Germinal center (tissue), 1 donor: ENCODE measurements at regions not wholly inside any gene's neighbourhood (a gene's known extent, or its start where the extent isn't known, plus 50 kb on each side); places are given as distances from the start of the nearest gene placed in this dataset.

Experiments used
- DNase-seq: peaks from one replicate; pipeline ENCODE4 v3.0.0; 2012; ENCODE audit warnings: mixed read lengths, low spot score

- DNase-seq: no peak
Measured at GRCh38 chr13:34002924-34003323, 185.0 kb downstream of the RFC3 start.

- no peak for DNase-seq
Measured at GRCh38 chr13:34003656-34004055, 185.7 kb downstream of the RFC3 start.

GRCh38 chr13:34004676-34005075 is 186.7 kb downstream of the RFC3 start:
- DNase-seq: no peak

GRCh38 chr13:34006011-34006410 is 188.1 kb downstream of the RFC3 start:
- DNase-seq: no peak

- DNase-seq: no peak
Measured at GRCh38 chr13:34011552-34012085, 193.7 kb downstream of the RFC3 start.

GRCh38 chr13:34012382-34012781 is 194.4 kb downstream of the RFC3 start:
- DNase-seq: no peak

- no peak for DNase-seq
Measured at GRCh38 chr13:34013061-34013460, 195.1 kb downstream of the RFC3 start.

- DNase-seq: no peak
Measured at GRCh38 chr13:34017231-34017630, 199.3 kb downstream of the RFC3 start.

GRCh38 chr13:34019870-34020269 is 201.9 kb downstream of the RFC3 start:
- DNase-seq: no peak

GRCh38 chr13:34020388-34020787 is 202.4 kb downstream of the RFC3 start:
- no peak for DNase-seq

GRCh38 chr13:34021619-34022018 is 203.7 kb downstream of the RFC3 start:
- no peak for DNase-seq

GRCh38 chr13:34025746-34026145 is 207.8 kb downstream of the RFC3 start:
- no peak for DNase-seq

GRCh38 chr13:34026308-34026707 is 208.4 kb downstream of the RFC3 start:
- DNase-seq: no peak

GRCh38 chr13:34028496-34029442 is 210.8 kb downstream of the RFC3 start:
- no peak for DNase-seq

- DNase-seq: no peak
Measured at GRCh38 chr13:34030782-34031181, 212.8 kb downstream of the RFC3 start.

- DNase-seq: no peak
Measured at GRCh38 chr13:34031610-34032009, 213.7 kb downstream of the RFC3 start.

- DNase-seq: no peak
Measured at GRCh38 chr13:34034411-34034810, 216.5 kb downstream of the RFC3 start.

GRCh38 chr13:34035178-34035577 is 217.2 kb downstream of the RFC3 start:
- DNase-seq: no peak

- no peak for DNase-seq
Measured at GRCh38 chr13:34035676-34036325, 217.9 kb downstream of the RFC3 start.

GRCh38 chr13:34037636-34038540 is 219.9 kb downstream of the RFC3 start:
- DNase-seq: no peak

- DNase-seq: no peak
Measured at GRCh38 chr13:34038541-34039068, 220.7 kb downstream of the RFC3 start.

GRCh38 chr13:34039678-34040077 is 221.7 kb downstream of the RFC3 start:
- no peak for DNase-seq
